CD4-positive, alpha-beta memory T cell (primary cell): ENCODE measurements at regions not wholly inside any gene's neighbourhood (a gene's known extent, or its start where the extent isn't known, plus 50 kb on each side); places are given as distances from the start of the nearest gene placed in this dataset.

Experiments used
- CTCF ChIA-PET: fragments of 350-600 bp; sonication (Branson Sonifier 250); formaldehyde crosslinking; loops from one replicate; lab custom pipeline; 2021; ENCODE audit warnings: inconsistent platforms; ENCODE audit not compliant: partially characterized antibody; lab: Charles Lee
- POLR2A ChIA-PET: fragments of 350-600 bp; sonication (Branson Sonifier 250); formaldehyde crosslinking; loops from one replicate; lab custom pipeline; 2021; ENCODE audit not compliant: partially characterized antibody; lab: Charles Lee
- DNase-seq, 5 donors: peaks; one replicate each; pipeline versions ENCODE4 v3.0.0 to v3.0.0-alpha.2; 2020 to 2022; ENCODE audit warnings: mixed read lengths in 1 of 5
- H3K27ac ChIP-seq: one replicate; pipeline ENCODE4 v1.7.0; 2013; ENCODE audit warnings: low read depth, low read length
- H3K27me3 ChIP-seq: 2 replicates; pipeline ENCODE4 v1.7.0; 2013; ENCODE audit warnings: mild to moderate bottlenecking, low read length, moderate library complexity; ENCODE audit not compliant: insufficient read depth
- H3K36me3 ChIP-seq: 2 replicates; pipeline ENCODE4 v1.7.0; 2013; ENCODE audit warnings: mild to moderate bottlenecking, low read length, moderate library complexity; ENCODE audit not compliant: insufficient read depth
- H3K4me1 ChIP-seq: 2 replicates; pipeline ENCODE4 v1.7.0; 2013; ENCODE audit warnings: mild to moderate bottlenecking, low read length, moderate library complexity; ENCODE audit not compliant: insufficient read depth
- H3K4me3 ChIP-seq, 2 donors: one replicate each; pipeline ENCODE4 v1.7.0; 2013; ENCODE audit warnings: low read length in 2 of 2, mild to moderate bottlenecking in 1 of 2
- H3K9me3 ChIP-seq, 2 donors: one replicate each; pipeline ENCODE4 v1.7.0; 2013; ENCODE audit warnings: low read length in 2 of 2, control low read depth in 1 of 2; ENCODE audit not compliant: control insufficient read depth in 1 of 2
- H3K27ac Mint-ChIP-seq, 7 donors: one replicate each; pipeline ENCODE4 v1.8.0; 2020 to 2021; ENCODE audit warnings: mixed read lengths in 7 of 7, mild to moderate bottlenecking in 6 of 7, inconsistent platforms in 3 of 7, moderate library complexity in 3 of 7
- H3K27me3 Mint-ChIP-seq, 2 donors: one replicate each; pipeline ENCODE4 v1.8.0; 2020 to 2021; ENCODE audit warnings: mixed read lengths in 2 of 2
- H3K36me3 Mint-ChIP-seq, 2 donors: one replicate each; pipeline ENCODE4 v1.8.0; 2020 to 2021; ENCODE audit warnings: mixed read lengths in 2 of 2, inconsistent platforms in 1 of 2, mild to moderate bottlenecking in 1 of 2
- H3K4me1 Mint-ChIP-seq, 4 donors: one replicate each; pipeline ENCODE4 v1.8.0; 2020 to 2021; ENCODE audit warnings: mixed read lengths in 4 of 4, mild to moderate bottlenecking in 1 of 4
- H3K4me3 Mint-ChIP-seq, 8 donors: one replicate each; pipeline ENCODE4 v1.8.0; 2020 to 2021; ENCODE audit warnings: mixed read lengths in 8 of 8, mild to moderate bottlenecking in 7 of 8, moderate library complexity in 6 of 8, inconsistent platforms in 3 of 8
- H3K9me3 Mint-ChIP-seq, 8 donors: one replicate each; pipeline ENCODE4 v1.8.0; 2020 to 2021; ENCODE audit warnings: mixed read lengths in 8 of 8, mild to moderate bottlenecking in 5 of 8, inconsistent platforms in 3 of 8, moderate library complexity in 1 of 8
- intact Hi-C: fragments of 100-400 bp; cut with micrococcal nuclease; formaldehyde crosslinking; loops from one replicate; pipeline ENCODE4 v1.15.1; 2023

- Mint-ChIP-seq H3K27ac (no peak overlapping the region), H3K36me3 (no peaks in the 10 kb centered on the region), H3K9me3 (peaks cover 0 to 5% (median 0%) of the 10 kb centered on the region in 8 donors), H3K4me3 (no peak overlapping the region), H3K27me3 (no peaks in the 10 kb centered on the region), H3K4me1 (no peaks in the 10 kb centered on the region)
- Histone ChIP-seq H3K36me3 (no peaks in the 10 kb centered on the region), H3K27ac (no peak overlapping the region), H3K4me1 (no peaks in the 10 kb centered on the region), H3K9me3 (no peaks in the 10 kb centered on the region), H3K4me3 (no peak overlapping the region), H3K27me3 (no peaks in the 10 kb centered on the region)
- intact Hi-C loops, result no loop called here
- POLR2A ChIA-PET, result no interaction called here
- DNase-seq, result no peak
- CTCF ChIA-PET, result no interaction called here
Observed at GRCh38 chrX:98398542-98398941, 1514.8 kb downstream of the RPA4 start.

- no peak overlapping the region for H3K4me3 ChIP-seq
- Mint-ChIP-seq H3K9me3 (no peaks in the 10 kb centered on the region), H3K36me3 (no peaks in the 10 kb centered on the region), H3K27ac (no peak overlapping the region), H3K4me1 (no peaks in the 10 kb centered on the region), H3K4me3 (no peak overlapping the region), H3K27me3 (no peaks in the 10 kb centered on the region)
- POLR2A ChIA-PET, result no interaction called here
- no peak overlapping the region for H3K27ac ChIP-seq
- CTCF ChIA-PET, result no interaction called here
- DNase-seq, result no peak
- H3K36me3 ChIP-seq, result no peaks in the 10 kb centered on the region
- H3K4me1 ChIP-seq, result no peaks in the 10 kb centered on the region
- no peaks in the 10 kb centered on the region for H3K27me3 ChIP-seq
- no peaks in the 10 kb centered on the region for H3K9me3 ChIP-seq
- intact Hi-C loops, result no loop called here
Observed at GRCh38 chrX:98405376-98405775, 1521.7 kb downstream of the RPA4 start.

- ChIA-PET CTCF (no interaction called here), POLR2A (no interaction called here)
- no peaks in the 10 kb centered on the region for H3K9me3 ChIP-seq
- H3K27ac ChIP-seq, result no peak overlapping the region
- no peak overlapping the region for H3K4me3 Mint-ChIP-seq
- H3K4me3 ChIP-seq, result no peak overlapping the region
- no peaks in the 10 kb centered on the region for H3K36me3 Mint-ChIP-seq
- no peak for DNase-seq
- no peaks in the 10 kb centered on the region for H3K27me3 Mint-ChIP-seq
- no peaks in the 10 kb centered on the region for H3K9me3 Mint-ChIP-seq
- H3K4me1 Mint-ChIP-seq, result no peaks in the 10 kb centered on the region
- no peak overlapping the region for H3K27ac Mint-ChIP-seq
- intact Hi-C loops, result no loop called here
- H3K36me3 ChIP-seq, result no peaks in the 10 kb centered on the region
- no peaks in the 10 kb centered on the region for H3K27me3 ChIP-seq
- no peaks in the 10 kb centered on the region for H3K4me1 ChIP-seq
Observed at GRCh38 chrX:98407584-98407983, 1523.9 kb downstream of the RPA4 start.

GRCh38 chrX:98409867-98410266, 1526.2 kb downstream of the RPA4 start:
- H3K36me3 Mint-ChIP-seq, result no peaks in the 10 kb centered on the region
- H3K27me3 Mint-ChIP-seq, result no peaks in the 10 kb centered on the region
- Histone ChIP-seq H3K4me1 (no peaks in the 10 kb centered on the region), H3K9me3 (no peaks in the 10 kb centered on the region), H3K27ac (no peak overlapping the region), H3K36me3 (no peaks in the 10 kb centered on the region), H3K27me3 (no peaks in the 10 kb centered on the region), H3K4me3 (no peak overlapping the region)
- intact Hi-C loops, result no loop called here
- no peak for DNase-seq
- no peak overlapping the region for H3K27ac Mint-ChIP-seq
- H3K4me1 Mint-ChIP-seq, result no peaks in the 10 kb centered on the region
- CTCF ChIA-PET, result no interaction called here
- H3K4me3 Mint-ChIP-seq, result no peak overlapping the region
- H3K9me3 Mint-ChIP-seq, result no peaks in the 10 kb centered on the region
- POLR2A ChIA-PET, result no interaction called here

GRCh38 chrX:98412058-98412457, 1528.3 kb downstream of the RPA4 start:
- H3K36me3 Mint-ChIP-seq, result no peaks in the 10 kb centered on the region
- H3K27ac ChIP-seq, result no peak overlapping the region
- no peaks in the 10 kb centered on the region for H3K4me1 Mint-ChIP-seq
- no peak overlapping the region for H3K4me3 Mint-ChIP-seq
- no peaks in the 10 kb centered on the region for H3K9me3 ChIP-seq
- POLR2A ChIA-PET, result no interaction called here
- no peaks in the 10 kb centered on the region for H3K27me3 Mint-ChIP-seq
- intact Hi-C loops, result no loop called here
- no peak overlapping the region for H3K4me3 ChIP-seq
- peaks cover 0 to 3% (median 0%) of the 10 kb centered on the region in 8 donors for H3K9me3 Mint-ChIP-seq
- H3K36me3 ChIP-seq, result no peaks in the 10 kb centered on the region
- H3K27me3 ChIP-seq, result no peaks in the 10 kb centered on the region
- no peaks in the 10 kb centered on the region for H3K4me1 ChIP-seq
- CTCF ChIA-PET, result no interaction called here
- H3K27ac Mint-ChIP-seq, result no peak overlapping the region
- no peak for DNase-seq

- no peaks in the 10 kb centered on the region for H3K27me3 Mint-ChIP-seq
Observed at GRCh38 chrX:98422536-98422935, 1538.8 kb downstream of the RPA4 start.

GRCh38 chrX:98432413-98432812, 1548.7 kb downstream of the RPA4 start:
- H3K9me3 ChIP-seq, result no peaks in the 10 kb centered on the region
- no peak overlapping the region for H3K27ac ChIP-seq
- ChIA-PET CTCF (no interaction called here), POLR2A (no interaction called here)
- intact Hi-C loops, result no loop called here
- no peaks in the 10 kb centered on the region for H3K4me1 ChIP-seq
- no peaks in the 10 kb centered on the region for H3K4me1 Mint-ChIP-seq
- no peak overlapping the region for H3K4me3 ChIP-seq
- H3K36me3 Mint-ChIP-seq, result no peaks in the 10 kb centered on the region
- DNase-seq, result no peak
- no peak overlapping the region for H3K27ac Mint-ChIP-seq
- no peaks in the 10 kb centered on the region for H3K27me3 Mint-ChIP-seq
- no peaks in the 10 kb centered on the region for H3K36me3 ChIP-seq
- H3K9me3 Mint-ChIP-seq, result peaks cover 0 to 3% (median 0%) of the 10 kb centered on the region in 8 donors
- H3K27me3 ChIP-seq, result no peaks in the 10 kb centered on the region
- H3K4me3 Mint-ChIP-seq, result no peak overlapping the region

More at GRCh38 chrX:98422536-98422935, 1538.8 kb downstream of the RPA4 start:
- no peak for DNase-seq
- peaks cover 0 to 7% (median 0%) of the 10 kb centered on the region in 8 donors for H3K9me3 Mint-ChIP-seq
- no peaks in the 10 kb centered on the region for H3K36me3 ChIP-seq
- intact Hi-C loops, result no loop called here
- no peak overlapping the region for H3K27ac ChIP-seq
- no peak overlapping the region for H3K27ac Mint-ChIP-seq
- ChIA-PET CTCF (no interaction called here), POLR2A (no interaction called here)
- no peaks in the 10 kb centered on the region for H3K9me3 ChIP-seq
- H3K4me3 Mint-ChIP-seq, result no peak overlapping the region
- no peaks in the 10 kb centered on the region for H3K4me1 Mint-ChIP-seq
- H3K36me3 Mint-ChIP-seq, result no peaks in the 10 kb centered on the region
- no peaks in the 10 kb centered on the region for H3K27me3 ChIP-seq
- H3K4me3 ChIP-seq, result no peak overlapping the region
- H3K4me1 ChIP-seq, result no peaks in the 10 kb centered on the region

- Histone ChIP-seq H3K27ac (no peak overlapping the region), H3K36me3 (no peaks in the 10 kb centered on the region), H3K9me3 (no peaks in the 10 kb centered on the region), H3K4me1 (no peaks in the 10 kb centered on the region), H3K27me3 (no peaks in the 10 kb centered on the region), H3K4me3 (no peak overlapping the region)
- Mint-ChIP-seq H3K4me1 (no peaks in the 10 kb centered on the region), H3K36me3 (no peaks in the 10 kb centered on the region), H3K4me3 (no peak overlapping the region), H3K27me3 (no peaks in the 10 kb centered on the region), H3K9me3 (no peaks in the 10 kb centered on the region), H3K27ac (no peak overlapping the region)
- CTCF ChIA-PET, result no interaction called here
- DNase-seq, result no peak
- POLR2A ChIA-PET, result no interaction called here
- intact Hi-C loops, result no loop called here
Observed at GRCh38 chrX:98448524-98448923, 1564.8 kb downstream of the RPA4 start.
